A549 (cell line): ENCODE measurements at regions not wholly inside any gene's neighbourhood (a gene's known extent, or its start where the extent isn't known, plus 50 kb on each side); places are given as distances from the start of the nearest gene placed in this dataset.

Experiments
- HDAC2 ChIP-seq: fragments of 200-600 bp; sonication (generic); IDR thresholded peaks from 2 replicates; pipeline ENCODE4 v1.6.1; 2016
- MAZ ChIP-seq: fragments of 150-350 bp; IDR thresholded peaks from 2 replicates; pipeline ENCODE4 v1.6.1; 2014; ENCODE audit warnings: antibody characterized with exemption, low read depth, low read length, borderline replicate concordance
- POLR2A ChIP-seq: IDR thresholded peaks from 2 replicates; pipeline ENCODE4 v1.6.1; 2012; ENCODE audit warnings: mild to moderate bottlenecking, low read length
- RFX5 ChIP-seq: fragments of 450-650 bp; IDR thresholded peaks from 2 replicates; pipeline ENCODE4 v1.7.1; 2014; ENCODE audit warnings: antibody characterized with exemption, mild to moderate bottlenecking, moderate library complexity
- ZFP36 ChIP-seq: fragments of 450-650 bp; IDR thresholded peaks from 2 replicates; pipeline ENCODE4 v1.6.1; 2014; ENCODE audit warnings: borderline replicate concordance; ENCODE audit not compliant: partially characterized antibody
- TF ChIP-seq, protein P1 (sequence below): fragments of >200 bp; sonication (Bioruptor Twin); formaldehyde crosslinking; IDR thresholded peaks from 3 replicates; pipeline ENCODE4 v1.5.1; 2016

DNA sequence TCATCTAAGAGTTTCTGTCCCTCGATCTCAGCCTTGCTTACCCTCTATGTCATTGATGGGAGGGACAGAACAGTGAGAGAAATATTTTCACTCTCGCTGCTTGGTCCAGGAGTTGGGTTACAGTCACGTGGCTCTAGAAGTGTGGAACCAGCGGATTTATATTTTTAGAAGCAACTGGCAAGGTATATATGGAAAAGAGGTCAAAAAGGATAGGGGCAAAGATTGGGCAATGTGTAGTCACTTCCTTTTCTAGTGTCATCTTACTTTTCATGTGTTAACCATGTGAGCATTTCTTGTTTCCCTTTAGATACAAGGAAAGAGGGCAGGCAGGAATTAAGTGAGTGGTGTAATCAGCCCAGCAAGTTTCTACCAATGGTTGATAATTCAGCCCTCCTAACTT, 111.5 kb upstream of the ZNF366 start:
- TF ChIP-seq, protein P1, sequence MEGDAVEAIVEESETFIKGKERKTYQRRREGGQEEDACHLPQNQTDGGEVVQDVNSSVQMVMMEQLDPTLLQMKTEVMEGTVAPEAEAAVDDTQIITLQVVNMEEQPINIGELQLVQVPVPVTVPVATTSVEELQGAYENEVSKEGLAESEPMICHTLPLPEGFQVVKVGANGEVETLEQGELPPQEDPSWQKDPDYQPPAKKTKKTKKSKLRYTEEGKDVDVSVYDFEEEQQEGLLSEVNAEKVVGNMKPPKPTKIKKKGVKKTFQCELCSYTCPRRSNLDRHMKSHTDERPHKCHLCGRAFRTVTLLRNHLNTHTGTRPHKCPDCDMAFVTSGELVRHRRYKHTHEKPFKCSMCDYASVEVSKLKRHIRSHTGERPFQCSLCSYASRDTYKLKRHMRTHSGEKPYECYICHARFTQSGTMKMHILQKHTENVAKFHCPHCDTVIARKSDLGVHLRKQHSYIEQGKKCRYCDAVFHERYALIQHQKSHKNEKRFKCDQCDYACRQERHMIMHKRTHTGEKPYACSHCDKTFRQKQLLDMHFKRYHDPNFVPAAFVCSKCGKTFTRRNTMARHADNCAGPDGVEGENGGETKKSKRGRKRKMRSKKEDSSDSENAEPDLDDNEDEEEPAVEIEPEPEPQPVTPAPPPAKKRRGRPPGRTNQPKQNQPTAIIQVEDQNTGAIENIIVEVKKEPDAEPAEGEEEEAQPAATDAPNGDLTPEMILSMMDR: no peak
- no peak for TF ChIP-seq POLR2A
- TF ChIP-seq HDAC2: no peak
- TF ChIP-seq ZFP36: no peak
- no peak for TF ChIP-seq MAZ
- TF ChIP-seq RFX5: no peak
